ENCODE measurements at regions not wholly inside any gene's neighbourhood (a gene's known extent, or its start where the extent isn't known, plus 50 kb on each side); places are given as distances from the start of the nearest gene placed in this dataset.

- DNase-seq (ENCODE audit: low read depth in 2 of 2) = no peak
Measured at GRCh38 chr1:193747579-193747978, 561.2 kb upstream of the B3GALT2 start.

- DNase-seq (ENCODE audit: low read depth in 2 of 2) = no peak
Measured at GRCh38 chr1:193741228-193741627, 554.8 kb upstream of the B3GALT2 start.

- DNase-seq (ENCODE audit: low read depth in 2 of 2) = no peak
Measured at GRCh38 chr1:193740762-193741161, 554.3 kb upstream of the B3GALT2 start.

DNA sequence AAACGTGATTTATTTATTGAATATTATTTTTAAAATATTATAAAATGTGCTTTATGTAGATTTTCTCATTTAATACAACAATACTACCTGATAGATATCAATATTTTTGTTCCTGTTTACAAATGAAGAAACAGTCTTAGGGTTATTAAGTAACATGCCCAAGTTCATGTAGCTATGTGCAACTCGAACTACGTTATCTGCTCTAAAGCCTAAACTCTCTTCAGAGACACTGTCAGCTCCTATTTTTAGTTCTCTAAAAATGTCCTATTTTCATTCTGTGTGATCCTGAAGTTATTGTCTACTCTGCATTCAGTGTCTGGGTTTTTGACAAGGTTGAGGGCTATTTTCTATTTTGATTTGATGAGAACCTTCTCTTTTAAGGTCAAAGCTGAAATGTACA lies 550.1 kb upstream of the B3GALT2 start:
- no peak for DNase-seq (ENCODE audit: low read depth in 2 of 2)

DNA sequence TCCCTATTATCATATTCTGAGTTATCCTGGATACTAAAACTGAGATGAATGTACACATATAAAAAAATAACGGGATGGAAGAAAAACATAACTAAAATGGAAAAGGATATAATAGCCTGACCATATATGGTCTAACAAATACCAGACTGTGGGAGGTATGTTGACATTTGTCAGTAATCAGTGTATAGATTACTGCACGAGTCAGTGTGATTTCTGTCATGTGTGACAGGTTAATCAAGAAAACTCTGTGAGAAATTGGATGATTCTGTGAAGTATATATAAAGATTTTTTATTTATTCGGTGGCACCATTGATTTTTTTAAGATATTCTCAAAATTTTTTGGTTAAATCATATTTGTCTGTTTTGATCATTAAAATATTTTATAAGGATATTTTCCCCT lies 547.3 kb upstream of the B3GALT2 start:
- DNase-seq (ENCODE audit: low read depth in 2 of 2) = no peak

DNA sequence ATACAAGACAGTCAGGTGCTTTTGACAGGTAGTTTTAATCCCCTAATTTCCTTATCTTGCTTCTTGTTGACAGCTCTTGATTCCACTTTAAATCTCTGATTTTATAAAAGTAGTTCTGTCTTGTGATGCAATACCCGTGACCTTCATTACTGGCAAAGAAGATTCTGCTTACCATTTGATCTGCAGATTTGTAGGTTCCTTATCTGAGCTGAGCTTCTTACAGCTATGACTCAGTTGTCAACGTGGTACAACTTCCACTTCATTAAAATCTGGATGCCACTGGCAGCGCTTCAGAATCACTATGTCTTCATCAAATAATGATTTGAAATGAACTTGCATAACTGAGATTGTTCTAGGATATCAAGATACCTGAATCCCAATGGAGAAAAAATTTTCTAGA lies 543.6 kb upstream of the B3GALT2 start:
- no peak for DNase-seq (ENCODE audit: low read depth in 2 of 2)

DNA sequence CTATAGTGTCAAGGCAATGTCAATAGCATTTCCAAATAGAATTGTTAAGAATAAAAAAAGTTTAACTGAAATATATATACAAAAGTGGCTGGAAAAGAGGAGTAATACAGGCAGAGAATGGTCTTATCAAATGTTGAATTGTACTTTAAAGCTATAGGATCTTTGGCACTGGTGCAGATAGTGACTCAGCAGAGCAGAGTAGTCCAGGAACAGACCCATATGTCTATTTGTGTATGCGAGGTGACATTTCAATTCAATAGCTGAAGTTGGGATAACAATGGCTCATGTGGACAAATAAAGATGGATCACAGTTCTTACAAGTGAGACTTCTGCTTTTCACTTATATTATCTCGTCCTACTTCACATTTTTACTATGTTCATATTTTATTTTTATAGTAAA lies 543.0 kb upstream of the B3GALT2 start:
- DNase-seq (ENCODE audit: low read depth in 2 of 2) = no peak

- DNase-seq (ENCODE audit: low read depth in 2 of 2) = no peak
Measured at GRCh38 chr1:193727850-193728249, 541.4 kb upstream of the B3GALT2 start.

DNA sequence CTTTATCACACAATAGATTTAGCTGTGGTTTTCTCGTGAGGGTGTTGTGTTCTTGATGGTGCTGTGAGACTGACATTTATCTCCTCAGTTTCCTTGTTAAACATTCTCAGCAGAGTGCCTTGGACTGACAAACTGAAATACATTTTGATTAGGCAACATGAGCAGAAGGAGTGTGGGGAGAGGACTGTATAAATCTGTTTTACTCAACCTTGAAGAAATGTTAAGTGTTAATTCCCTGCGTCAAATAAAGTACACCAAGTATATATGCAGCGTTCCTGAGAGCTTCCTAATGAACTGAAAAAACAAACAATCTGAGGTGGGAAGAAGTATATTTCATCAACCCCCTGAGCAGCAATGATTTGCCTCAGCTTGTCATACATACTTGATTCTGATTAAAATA lies 540.3 kb upstream of the B3GALT2 start:
- no peak for DNase-seq (ENCODE audit: low read depth in 2 of 2)

- DNase-seq (ENCODE audit: low read depth in 2 of 2) = no peak
Measured at GRCh38 chr1:193712392-193712791, 526.0 kb upstream of the B3GALT2 start.

DNA sequence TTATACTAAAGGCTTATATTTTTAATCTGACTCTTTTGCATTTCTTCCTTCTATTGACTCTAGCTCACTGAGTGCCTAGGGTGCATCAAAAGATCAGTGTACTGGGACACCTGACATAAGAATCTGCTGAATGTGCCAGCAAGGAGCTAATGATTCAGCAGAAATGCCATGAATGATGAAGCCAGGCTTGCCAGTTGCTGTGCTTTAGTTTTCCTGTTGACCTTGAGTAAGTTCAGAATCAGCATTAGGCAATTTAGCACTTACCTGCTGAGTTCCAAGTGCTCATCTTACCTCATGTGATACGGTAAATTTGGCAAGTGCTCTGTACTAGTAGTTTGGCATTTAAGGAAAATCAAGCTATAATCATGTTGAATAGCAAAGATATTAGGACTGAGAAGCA lies 523.2 kb upstream of the B3GALT2 start:
- DNase-seq (ENCODE audit: low read depth in 2 of 2) = no peak

DNA sequence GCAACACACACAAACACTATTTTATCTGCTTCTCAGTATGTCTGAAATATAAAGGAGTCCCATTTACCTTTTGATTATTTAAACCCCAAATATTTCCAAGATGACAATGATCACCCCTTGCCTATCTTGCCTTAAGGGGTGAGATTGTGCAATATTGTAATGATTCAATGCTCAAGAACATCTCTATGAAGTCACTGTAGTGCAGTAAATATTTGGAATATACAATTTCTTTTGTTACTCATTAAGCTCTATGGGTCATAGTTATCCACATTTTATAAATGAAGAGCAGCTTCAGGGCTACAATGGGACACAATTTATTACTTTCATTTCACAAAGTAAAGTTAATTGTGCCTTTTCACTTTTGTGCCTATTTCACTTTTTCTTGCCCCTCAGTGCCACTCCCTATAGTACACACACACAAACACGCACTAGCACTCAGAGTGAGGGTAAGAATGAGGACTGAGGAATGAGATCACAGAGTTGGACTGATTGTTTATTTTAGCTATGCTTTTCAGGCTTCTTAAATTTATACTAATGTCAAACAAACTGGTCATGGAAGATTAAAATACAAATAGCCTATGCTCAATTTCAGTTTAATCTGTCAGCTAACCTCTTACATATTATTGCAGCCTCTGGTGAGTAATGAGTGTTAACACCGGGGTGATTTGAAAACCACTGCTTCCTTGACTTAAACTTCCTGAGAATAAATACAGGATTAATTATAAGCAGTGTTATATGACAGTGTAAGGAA lies 521.0 kb upstream of the B3GALT2 start:
- no peak for DNase-seq (ENCODE audit: low read depth in 2 of 2)

GRCh38 chr1:193706766-193707165 lies 520.4 kb upstream of the B3GALT2 start:
- no peak for DNase-seq (ENCODE audit: low read depth in 2 of 2)

DNA sequence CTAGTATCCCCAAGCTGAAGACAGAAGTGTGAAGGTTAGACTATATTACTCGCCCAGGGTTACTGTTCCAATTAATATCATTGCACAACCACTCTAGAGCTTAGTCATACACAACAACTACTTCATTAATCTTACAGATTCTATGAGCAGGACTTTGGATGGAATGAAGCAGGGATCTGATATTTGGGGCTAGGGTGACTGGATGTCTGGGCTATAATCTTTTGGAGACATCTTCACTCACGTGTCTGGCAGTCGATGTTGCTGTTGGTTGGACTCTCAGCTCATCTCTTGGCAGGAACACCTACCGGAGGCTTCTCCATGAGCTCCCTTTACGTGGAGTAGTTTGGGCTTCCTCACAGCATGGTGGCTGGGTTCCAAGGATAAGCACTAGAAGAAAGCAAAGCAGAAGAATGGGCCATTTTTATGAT lies 519.2 kb upstream of the B3GALT2 start:
- DNase-seq (ENCODE audit: low read depth in 2 of 2) = no peak

DNA sequence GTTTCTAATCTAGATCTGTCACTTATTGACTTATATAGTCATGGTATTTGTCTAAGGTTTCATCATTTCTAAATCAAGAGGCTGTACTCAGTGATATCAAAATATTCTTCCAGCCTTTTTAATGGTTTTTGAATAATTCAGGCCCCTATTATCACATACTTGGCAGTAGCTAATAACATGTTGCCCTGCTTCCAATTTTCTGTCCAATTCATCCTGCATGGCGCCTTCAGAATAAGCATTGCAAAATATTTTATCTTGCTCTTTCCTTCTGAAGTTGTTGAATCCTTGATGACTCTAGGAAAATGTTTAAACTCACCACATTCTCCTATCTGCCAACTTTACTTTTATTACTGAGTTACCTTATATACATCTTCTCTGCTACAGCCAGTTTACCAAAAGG lies 517.2 kb upstream of the B3GALT2 start:
- no peak for DNase-seq (ENCODE audit: low read depth in 2 of 2)

DNA sequence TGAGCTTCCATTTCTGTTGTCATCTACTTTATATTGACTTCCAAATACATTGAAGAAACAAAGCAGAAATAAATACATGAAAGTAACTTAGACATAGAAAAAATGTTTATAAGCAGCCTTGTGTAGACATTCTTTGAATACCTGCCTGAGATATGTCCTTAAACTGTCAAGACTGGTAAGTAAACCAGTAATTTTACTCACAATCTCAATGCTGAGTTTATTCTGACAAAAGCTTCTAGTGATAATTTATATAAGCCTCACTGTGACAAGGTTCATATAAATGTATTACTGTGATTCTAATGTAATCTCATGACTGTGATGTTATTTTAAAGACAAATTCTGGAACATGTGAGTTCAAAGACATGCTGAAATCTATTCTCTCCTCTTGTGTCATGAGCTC lies 516.7 kb upstream of the B3GALT2 start:
- no peak for DNase-seq (ENCODE audit: low read depth in 2 of 2)

DNA sequence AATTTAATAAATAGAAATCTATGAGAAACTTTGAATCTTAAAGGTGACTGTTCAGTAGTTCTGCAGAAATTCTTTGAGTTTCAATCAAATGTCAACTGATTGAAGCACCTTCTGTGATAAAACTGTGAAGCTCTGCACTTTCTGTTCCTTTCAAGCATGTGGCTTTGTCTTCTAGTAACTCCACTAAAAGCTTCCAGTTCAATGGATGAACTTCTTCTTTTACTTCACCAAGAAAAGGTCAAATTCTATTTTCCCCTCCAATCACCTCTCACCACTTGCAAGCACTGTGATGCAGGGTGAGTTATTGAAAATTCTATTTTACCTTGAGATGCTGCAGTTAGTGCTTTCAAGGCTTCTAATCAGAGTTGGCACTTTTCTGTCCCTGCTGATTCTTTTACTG lies 515.3 kb upstream of the B3GALT2 start:
- DNase-seq (ENCODE audit: low read depth in 2 of 2) = no peak

DNA sequence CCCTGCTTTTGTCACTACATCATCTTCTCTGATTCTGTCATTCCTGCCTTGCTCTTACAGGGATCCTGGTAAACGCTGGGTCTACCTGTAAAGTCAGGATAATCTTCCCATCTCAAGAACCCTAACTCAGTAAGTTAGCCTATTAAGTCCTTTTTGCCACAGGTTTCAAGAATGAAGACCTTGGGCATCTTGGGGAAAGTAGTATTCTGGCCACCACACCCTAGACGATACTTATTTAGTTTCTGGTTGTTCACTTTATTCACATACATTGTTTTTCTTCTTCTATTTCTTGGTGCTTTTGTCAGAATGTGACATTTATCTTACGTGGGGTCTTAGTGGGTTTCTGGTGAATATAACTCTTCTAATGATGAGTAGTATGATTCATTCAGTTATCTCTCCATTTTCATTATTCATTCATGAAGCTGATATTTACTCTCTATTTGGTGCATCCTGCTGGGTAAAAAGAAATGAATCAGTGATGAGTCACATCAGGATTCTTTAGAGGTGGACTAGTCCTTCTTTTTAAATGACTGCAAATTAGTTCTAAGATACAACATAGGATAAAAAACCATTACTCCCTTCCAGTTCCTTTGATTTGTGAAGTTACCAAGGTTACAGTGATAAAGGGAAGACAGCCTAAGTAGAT lies 514.4 kb upstream of the B3GALT2 start:
- DNase-seq (ENCODE audit: low read depth in 2 of 2) = no peak

- DNase-seq (ENCODE audit: low read depth in 2 of 2) = no peak
Measured at GRCh38 chr1:193699261-193699660, 512.8 kb upstream of the B3GALT2 start.

- DNase-seq (ENCODE audit: low read depth in 2 of 2) = no peak
Measured at GRCh38 chr1:193697776-193698175, 511.4 kb upstream of the B3GALT2 start.

DNA sequence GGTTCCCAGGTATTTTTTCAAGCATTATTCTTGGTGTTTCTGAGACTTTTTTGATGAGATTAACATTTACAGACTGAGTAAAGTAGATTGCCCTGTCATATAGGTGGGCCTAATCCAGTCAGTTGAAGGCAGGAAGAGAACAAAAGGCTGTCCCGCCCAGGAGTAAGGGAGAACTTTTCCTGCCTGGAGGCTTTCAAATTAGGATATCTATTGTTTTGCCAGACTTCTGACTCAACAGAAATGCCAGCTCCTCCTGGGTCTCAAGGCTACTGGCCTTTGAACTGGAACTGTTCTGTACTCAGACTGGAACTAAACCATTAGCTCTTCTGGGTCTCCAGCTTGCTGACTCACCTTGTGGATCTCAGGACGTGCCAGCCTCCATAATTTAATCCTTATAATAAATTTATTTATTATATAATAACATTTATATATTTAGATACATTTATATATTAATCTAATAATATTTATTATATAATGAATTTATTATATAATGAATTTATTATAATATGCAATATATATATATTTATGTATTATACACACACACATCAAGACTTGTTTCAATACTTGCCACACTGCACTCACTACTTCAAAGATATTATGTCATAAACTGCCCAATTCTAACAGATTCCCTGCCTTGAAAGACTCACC lies 510.8 kb upstream of the B3GALT2 start:
- no peak for DNase-seq (ENCODE audit: low read depth in 2 of 2)

DNA sequence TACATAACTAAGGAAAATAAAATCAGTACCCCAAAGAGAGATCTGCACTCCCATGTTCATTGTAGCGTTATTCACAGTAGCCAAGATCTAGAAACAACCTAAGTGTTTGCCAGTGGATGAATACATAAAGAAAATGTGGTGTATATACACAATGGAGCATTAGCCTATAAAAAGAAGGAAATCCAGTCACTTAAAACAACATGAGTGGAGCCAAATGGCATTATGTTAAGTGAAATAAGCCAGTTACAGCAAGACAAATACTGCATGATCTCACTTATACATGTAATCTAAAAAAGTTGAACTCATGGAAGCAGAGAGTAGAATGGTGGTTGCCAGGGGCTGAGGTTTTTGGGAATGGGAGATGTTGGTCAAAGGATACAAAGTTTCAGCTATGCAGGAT lies 508.3 kb upstream of the B3GALT2 start:
- DNase-seq (ENCODE audit: low read depth in 2 of 2) = no peak

DNA sequence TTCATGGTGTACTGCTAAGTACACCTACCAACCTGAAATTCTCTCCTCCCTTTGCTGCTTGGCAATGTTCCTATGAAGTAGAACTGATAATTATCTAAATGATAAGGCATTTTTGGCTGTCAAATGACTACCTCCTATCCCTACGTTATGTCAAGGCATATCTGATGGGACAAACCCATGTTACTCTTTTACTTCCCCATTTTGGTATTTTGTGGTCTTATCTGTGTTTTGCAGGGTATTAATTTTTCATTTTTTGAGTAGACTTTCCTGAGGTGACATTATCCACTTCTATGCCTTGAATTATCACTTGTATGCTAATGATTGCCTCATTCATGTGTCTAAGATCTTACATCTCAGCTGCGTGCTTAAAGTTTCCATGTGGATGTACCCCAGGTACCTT lies 499.6 kb upstream of the B3GALT2 start:
- DNase-seq (ENCODE audit: low read depth in 2 of 2) = no peak
